Smooth muscle cell (in vitro differentiated cells): ENCODE measurements at regions not wholly inside any gene's neighbourhood (a gene's known extent, or its start where the extent isn't known, plus 50 kb on each side); places are given as distances from the start of the nearest gene placed in this dataset.

Experiments
- DNase-seq: peaks from one replicate; lab custom pipeline; 2025; ENCODE audit not compliant: unreplicated experiment; lab: John Stamatoyannopoulos, UW
- H2AFZ ChIP-seq: fragments of 200-600 bp; sonication (generic); 2 replicates; pipeline ENCODE4 v1.6.0; 2016; ENCODE audit warnings: antibody characterized with exemption, low read depth, mild to moderate bottlenecking
- H3F3A ChIP-seq: fragments of 200-600 bp; sonication (generic); 2 replicates; pipeline ENCODE4 v1.6.0; 2017; ENCODE audit warnings: antibody characterized with exemption, low read depth
- H3K27ac ChIP-seq: fragments of 200-600 bp; sonication (generic); 2 replicates; pipeline ENCODE4 v1.5.1; 2016; ENCODE audit warnings: low read depth, mild to moderate bottlenecking
- H3K27me3 ChIP-seq: fragments of 200-600 bp; sonication (generic); 2 replicates; pipeline ENCODE4 v1.6.1; 2016; ENCODE audit warnings: low read depth, mild to moderate bottlenecking
- H3K36me3 ChIP-seq: fragments of 200-600 bp; sonication (generic); 2 replicates; pipeline ENCODE4 v1.5.1; 2016; ENCODE audit warnings: low read depth
- H3K4me1 ChIP-seq: fragments of 200-600 bp; sonication (generic); 2 replicates; pipeline ENCODE4 v1.5.1; 2016; ENCODE audit warnings: low read depth
- H3K4me2 ChIP-seq: fragments of 200-600 bp; sonication (generic); 2 replicates; pipeline ENCODE4 v1.6.0; 2016; ENCODE audit warnings: mild to moderate bottlenecking
- H3K4me3 ChIP-seq: fragments of 200-600 bp; sonication (generic); 2 replicates; pipeline ENCODE4 v1.5.1; 2016; ENCODE audit warnings: mild to moderate bottlenecking
- H3K79me2 ChIP-seq: fragments of 200-600 bp; sonication (generic); 2 replicates; pipeline ENCODE4 v1.6.0; 2016; ENCODE audit warnings: low read depth, mild to moderate bottlenecking
- H3K9ac ChIP-seq: fragments of 200-600 bp; sonication (generic); 2 replicates; pipeline ENCODE4 v1.6.0; 2016; ENCODE audit warnings: low read depth
- H3K9me3 ChIP-seq: fragments of 200-600 bp; sonication (generic); replicated peaks from 2 replicates; pipeline ENCODE4 v1.5.1; 2016; ENCODE audit warnings: low read depth
- H4K20me1 ChIP-seq: fragments of 200-600 bp; sonication (generic); 2 replicates; pipeline ENCODE4 v1.6.0; 2016; ENCODE audit warnings: low read depth
- CTCF ChIP-seq: fragments of 200-600 bp; sonication (generic); IDR thresholded peaks from 2 replicates; pipeline ENCODE4 v1.5.1; 2017; ENCODE audit warnings: borderline replicate concordance, mild to moderate bottlenecking, antibody characterized with exemption; ENCODE audit not compliant: insufficient read depth, poor library complexity, severe bottlenecking
- WGBS: methylation state at CpG from one replicate; pipeline ENCODE4 v1.1.7; 2016; ENCODE audit warnings: low lambda C conversion rate; 5-methylcytosine and 5-hydroxymethylcytosine counted together

GRCh38 chr6:53433951-53434285 lies 85.2 kb upstream of the ELOVL5 start:
- Histone ChIP-seq H3K36me3 (no peaks in the 10 kb centered on the region), H3K79me2 (no peaks in the 10 kb centered on the region), H3K27me3 (no peaks in the 10 kb centered on the region), H3K4me3 (no peak overlapping the region), H3K27ac (peak overlapping the region; percentile 88), H2AFZ (no peak overlapping the region), H3K4me2 (peak overlapping the region; percentile 70), H3K9ac (peak overlapping the region; percentile 42), H4K20me1 (no peaks in the 10 kb centered on the region), H3K9me3 (no peaks in the 10 kb centered on the region), H3K4me1 (peaks cover 20% of the 10 kb centered on the region), H3F3A (peaks cover 18% of the 10 kb centered on the region)
- DNase-seq, result no peak
- WGBS, result 66% methylated on average over 2 of the region's 2 CpGs
- TF ChIP-seq CTCF, result no peak

GRCh38 chr6:53433261-53433950 lies 84.7 kb upstream of the ELOVL5 start:
- Histone ChIP-seq H4K20me1 (no peaks in the 10 kb centered on the region), H3K27ac (peak overlapping the region; percentile 88), H3K27me3 (no peaks in the 10 kb centered on the region), H3K4me2 (peak overlapping the region; percentile 70), H2AFZ (no peak overlapping the region), H3K9me3 (no peaks in the 10 kb centered on the region), H3K36me3 (no peaks in the 10 kb centered on the region), H3K79me2 (no peaks in the 10 kb centered on the region), H3K4me1 (peaks cover 20% of the 10 kb centered on the region), H3K4me3 (no peak overlapping the region), H3K9ac (peak overlapping the region; percentile 42), H3F3A (peaks cover 18% of the 10 kb centered on the region)
- no peak for DNase-seq
- TF ChIP-seq CTCF, result no peak
- 40% methylated on average over 4 of the region's 4 CpGs for WGBS

GRCh38 chr6:53432318-53433161 lies 83.8 kb upstream of the ELOVL5 start:
- WGBS, result 66% methylated on average over 8 of the region's 8 CpGs
- H3K79me2 ChIP-seq, result no peaks in the 10 kb centered on the region
- H3K4me3 ChIP-seq, result no peak overlapping the region
- no peak for TF ChIP-seq CTCF
- no peaks in the 10 kb centered on the region for H3K27me3 ChIP-seq
- H2AFZ ChIP-seq, result no peak overlapping the region
- H3K4me1 ChIP-seq, result peaks cover 20% of the 10 kb centered on the region
- H3K9ac ChIP-seq, result peak overlapping the region; percentile 76
- peak; percentile 11 for DNase-seq
- no peaks in the 10 kb centered on the region for H3K9me3 ChIP-seq
- no peaks in the 10 kb centered on the region for H3K36me3 ChIP-seq
- no peaks in the 10 kb centered on the region for H4K20me1 ChIP-seq
- H3K27ac ChIP-seq, result peak overlapping the region; percentile 88
- peaks cover 16% of the 10 kb centered on the region for H3F3A ChIP-seq
- peak overlapping the region; percentile 70 for H3K4me2 ChIP-seq
